Esophagus (tissue), 2 donors: ENCODE measurements at regions not wholly inside any gene's neighbourhood (a gene's known extent, or its start where the extent isn't known, plus 50 kb on each side); places are given as distances from the start of the nearest gene placed in this dataset.

ENCODE experiments used
- H3K27ac ChIP-seq, 2 donors: one replicate each; pipeline ENCODE4 v1.5.1; 2013; ENCODE audit warnings: low read depth in 2 of 2, mild to moderate bottlenecking in 2 of 2, inconsistent platforms in 1 of 2, low read length in 1 of 2, moderate library complexity in 1 of 2
- H3K27me3 ChIP-seq, 2 donors: one replicate each; pipeline ENCODE4 v1.6.1; 2013; ENCODE audit warnings: low read length in 2 of 2, control low read depth in 1 of 2, mild to moderate bottlenecking in 1 of 2; ENCODE audit not compliant: insufficient read depth in 2 of 2, control insufficient read depth in 1 of 2
- H3K36me3 ChIP-seq, 2 donors: one replicate each; pipeline ENCODE4 v1.6.1; 2013; ENCODE audit warnings: low read length in 1 of 2; ENCODE audit not compliant: control insufficient read depth in 2 of 2, insufficient read depth in 2 of 2
- H3K4me1 ChIP-seq, 2 donors: one replicate each; pipeline ENCODE4 v1.6.1; 2013; ENCODE audit warnings: low read length in 1 of 2; ENCODE audit not compliant: control insufficient read depth in 2 of 2, insufficient read depth in 2 of 2
- H3K4me3 ChIP-seq, 2 donors: one replicate each; pipeline ENCODE4 v1.5.1; 2013; ENCODE audit warnings: low read length in 2 of 2, mild to moderate bottlenecking in 2 of 2, low read depth in 1 of 2, moderate library complexity in 1 of 2
- H3K9me3 ChIP-seq, 2 donors: one replicate each; pipeline ENCODE4 v1.6.1; 2013; ENCODE audit warnings: mild to moderate bottlenecking in 2 of 2, low read depth in 1 of 2, low read length in 1 of 2, moderate library complexity in 1 of 2; ENCODE audit not compliant: control insufficient read depth in 2 of 2, insufficient read depth in 1 of 2
- WGBS, 2 donors: extraction: QIAGEN DNeasy Blood & Tissue Kit; methylation state at CpG; one replicate each; pipeline ENCODE4 v1.1.7; 2013; 5-methylcytosine and 5-hydroxymethylcytosine counted together
- donor health status: healthy with polysubstance abuse.
- donor health status: Bipolar disorder and iron deficiency.

DNA sequence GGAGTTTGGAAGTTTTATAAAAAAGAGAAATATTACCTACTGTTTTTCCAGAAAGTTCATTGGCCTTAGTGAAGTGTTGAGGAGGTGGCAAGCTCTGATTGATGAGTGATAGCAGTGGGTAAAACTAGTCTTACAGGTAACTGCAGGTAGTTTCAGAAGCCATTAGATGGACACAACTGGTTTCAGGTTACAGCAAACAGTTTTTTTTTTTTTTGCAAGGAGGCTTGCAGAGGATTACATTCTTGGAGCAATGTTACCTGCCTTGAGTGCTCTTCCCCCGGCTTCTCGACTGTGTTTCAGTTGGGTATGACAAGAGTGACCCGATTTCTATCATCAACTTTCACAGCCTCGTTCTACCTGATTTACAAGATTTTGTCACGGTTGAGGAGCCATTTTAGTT lies 333.4 kb downstream of the YTHDC2 start:
- H3K27me3 ChIP-seq: no peaks in the 10 kb centered on the region
- 49 to 62% methylated on average over 5 of the region's 5 CpGs for WGBS, 2 donors
- no peak overlapping the region for H3K4me3 ChIP-seq
- no peak overlapping the region for H3K27ac ChIP-seq
- H3K9me3 ChIP-seq: no peaks in the 10 kb centered on the region
- no peaks in the 10 kb centered on the region for H3K36me3 ChIP-seq
- H3K4me1 ChIP-seq: no peaks in the 10 kb centered on the region

DNA sequence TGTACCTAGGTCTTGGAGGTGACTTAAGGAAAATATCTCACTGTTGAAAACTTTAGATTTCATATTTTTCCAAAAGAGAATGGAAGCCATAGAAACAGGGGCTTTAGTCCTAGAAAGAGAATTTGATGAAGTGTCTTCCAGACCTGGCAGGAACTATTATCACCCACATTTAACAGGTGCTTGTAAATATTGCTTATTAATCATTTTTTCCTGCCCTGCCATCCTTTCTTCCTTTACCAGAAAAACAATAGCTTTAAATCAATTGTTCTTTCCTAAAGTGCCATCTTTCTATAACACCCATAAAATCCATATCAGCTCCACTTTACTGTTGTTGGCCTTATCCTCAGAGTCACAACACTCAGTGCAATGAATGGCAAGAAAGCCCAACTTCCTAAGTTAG lies 350.9 kb downstream of the YTHDC2 start:
- Histone ChIP-seq H3K9me3 (no peaks in the 10 kb centered on the region), H3K27me3 (no peaks in the 10 kb centered on the region), H3K36me3 (no peaks in the 10 kb centered on the region), H3K4me1 (no peaks in the 10 kb centered on the region), H3K4me3 (no peak overlapping the region), H3K27ac (no peak overlapping the region)

GRCh38 chr5:113866763-113867162 lies 353.3 kb downstream of the YTHDC2 start:
- no peaks in the 10 kb centered on the region for H3K4me1 ChIP-seq
- no peak overlapping the region for H3K4me3 ChIP-seq
- no peaks in the 10 kb centered on the region for H3K27me3 ChIP-seq
- no peaks in the 10 kb centered on the region for H3K9me3 ChIP-seq
- H3K27ac ChIP-seq: no peak overlapping the region
- no peaks in the 10 kb centered on the region for H3K36me3 ChIP-seq

GRCh38 chr5:113869611-113870010 lies 356.1 kb downstream of the YTHDC2 start:
- no peaks in the 10 kb centered on the region for H3K36me3 ChIP-seq
- H3K9me3 ChIP-seq: no peaks in the 10 kb centered on the region
- 87 to 89% methylated on average over 3 of the region's 3 CpGs for WGBS, 2 donors

DNA sequence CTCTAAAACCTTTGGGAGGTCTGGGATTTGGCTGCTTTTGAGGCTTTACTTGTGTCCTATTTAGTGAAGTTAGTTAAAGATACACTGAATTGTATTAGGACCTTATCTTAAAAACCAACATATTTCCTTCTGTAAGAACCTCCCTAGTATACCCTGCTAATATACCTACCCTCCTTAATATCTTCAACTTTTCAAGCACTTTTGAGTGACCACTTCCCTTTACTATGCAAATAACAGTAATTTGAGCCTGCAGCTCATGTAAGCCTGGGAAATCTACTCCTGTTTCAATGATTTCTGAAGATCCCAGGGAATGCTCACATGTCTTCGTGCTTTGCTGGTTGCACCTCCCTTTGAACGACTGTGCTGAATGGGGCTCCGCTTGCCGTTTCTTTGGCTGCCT lies 358.5 kb downstream of the YTHDC2 start:
- Histone ChIP-seq H3K36me3 (no peaks in the 10 kb centered on the region), H3K4me1 (no peaks in the 10 kb centered on the region), H3K9me3 (no peaks in the 10 kb centered on the region), H3K4me3 (no peak overlapping the region), H3K27ac (no peak overlapping the region), H3K27me3 (no peaks in the 10 kb centered on the region)
- 50 to 61% methylated on average over 4 of the region's 4 CpGs for WGBS, 2 donors

More at GRCh38 chr5:113869611-113870010, 356.1 kb downstream of the YTHDC2 start:
- H3K27me3 ChIP-seq: no peaks in the 10 kb centered on the region
- H3K4me3 ChIP-seq: no peak overlapping the region
- no peaks in the 10 kb centered on the region for H3K4me1 ChIP-seq
- H3K27ac ChIP-seq: no peak overlapping the region

DNA sequence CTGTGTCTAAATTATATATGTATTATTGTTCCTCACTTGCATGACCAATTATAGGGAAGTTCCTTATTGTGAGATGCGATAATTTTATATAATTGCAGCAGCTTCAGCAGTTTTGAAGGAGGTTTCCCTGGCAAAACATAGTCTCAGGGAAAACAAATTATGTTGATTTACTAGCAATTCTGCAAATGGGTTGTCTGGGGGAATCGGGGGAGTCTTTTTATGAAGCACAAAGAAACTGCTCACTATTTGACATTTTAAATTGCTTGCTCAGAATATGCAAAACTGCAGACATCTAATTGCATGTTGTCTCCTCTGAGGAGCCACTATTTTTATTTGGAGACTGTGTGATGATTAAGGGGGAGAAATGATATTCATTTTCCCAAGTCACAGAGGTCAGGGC lies 361.6 kb downstream of the YTHDC2 start:
- Histone ChIP-seq H3K9me3 (no peaks in the 10 kb centered on the region), H3K36me3 (no peaks in the 10 kb centered on the region), H3K4me3 (no peak overlapping the region), H3K27ac (no peak overlapping the region), H3K4me1 (no peaks in the 10 kb centered on the region), H3K27me3 (no peaks in the 10 kb centered on the region)
- 77 to 84% methylated on average over 2 of the region's 2 CpGs for WGBS, 2 donors

DNA sequence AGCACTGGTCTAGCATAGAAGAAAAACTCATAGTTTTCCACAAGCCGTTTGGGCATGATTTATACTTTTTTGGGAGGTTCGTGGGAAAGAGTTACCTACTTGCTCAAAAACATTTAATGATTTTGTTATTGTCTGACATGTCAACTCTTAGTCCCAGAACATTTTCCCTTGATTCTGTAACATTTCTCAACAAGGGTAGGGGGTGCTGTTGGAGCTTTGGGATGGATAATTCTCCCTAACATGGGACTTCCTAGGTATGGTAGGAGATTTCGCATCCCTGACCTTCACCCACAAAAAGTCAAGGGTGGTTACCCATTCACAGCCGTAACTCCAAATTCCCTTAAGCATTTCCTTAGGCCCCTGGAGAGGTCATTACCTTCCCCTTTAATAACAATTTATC lies 378.0 kb downstream of the YTHDC2 start:
- Histone ChIP-seq H3K27me3 (no peaks in the 10 kb centered on the region), H3K36me3 (no peaks in the 10 kb centered on the region), H3K9me3 (no peaks in the 10 kb centered on the region), H3K4me1 (no peaks in the 10 kb centered on the region), H3K4me3 (no peak overlapping the region), H3K27ac (no peak overlapping the region)
- WGBS, 2 donors: 86 to 90% methylated on average over 4 of the region's 4 CpGs

- no peak overlapping the region for H3K27ac ChIP-seq
Observed at GRCh38 chr5:113896789-113897188, 383.3 kb downstream of the YTHDC2 start.

GRCh38 chr5:113897748-113898147 lies 384.3 kb downstream of the YTHDC2 start:
- H3K4me1 ChIP-seq: no peaks in the 10 kb centered on the region
- no peaks in the 10 kb centered on the region for H3K9me3 ChIP-seq
- 72 to 80% methylated on average over 5 of the region's 5 CpGs for WGBS, 2 donors
- no peaks in the 10 kb centered on the region for H3K27me3 ChIP-seq
- no peak overlapping the region for H3K4me3 ChIP-seq
- no peaks in the 10 kb centered on the region for H3K36me3 ChIP-seq
- no peak overlapping the region for H3K27ac ChIP-seq

More at GRCh38 chr5:113896789-113897188, 383.3 kb downstream of the YTHDC2 start:
- Histone ChIP-seq H3K9me3 (no peaks in the 10 kb centered on the region), H3K27me3 (no peaks in the 10 kb centered on the region), H3K36me3 (no peaks in the 10 kb centered on the region), H3K4me1 (no peaks in the 10 kb centered on the region), H3K4me3 (no peak overlapping the region)
- WGBS, 2 donors: 36 to 44% methylated on average over 3 of the region's 3 CpGs

GRCh38 chr5:113900141-113900540 lies 386.6 kb downstream of the YTHDC2 start:
- Histone ChIP-seq H3K9me3 (no peaks in the 10 kb centered on the region), H3K27ac (no peak overlapping the region), H3K27me3 (no peaks in the 10 kb centered on the region), H3K4me3 (no peak overlapping the region), H3K4me1 (no peaks in the 10 kb centered on the region), H3K36me3 (no peaks in the 10 kb centered on the region)
